ENCODE measurements at regions not wholly inside any gene's neighbourhood (a gene's known extent, or its start where the extent isn't known, plus 50 kb on each side); places are given as distances from the start of the nearest gene placed in this dataset.

DNA sequence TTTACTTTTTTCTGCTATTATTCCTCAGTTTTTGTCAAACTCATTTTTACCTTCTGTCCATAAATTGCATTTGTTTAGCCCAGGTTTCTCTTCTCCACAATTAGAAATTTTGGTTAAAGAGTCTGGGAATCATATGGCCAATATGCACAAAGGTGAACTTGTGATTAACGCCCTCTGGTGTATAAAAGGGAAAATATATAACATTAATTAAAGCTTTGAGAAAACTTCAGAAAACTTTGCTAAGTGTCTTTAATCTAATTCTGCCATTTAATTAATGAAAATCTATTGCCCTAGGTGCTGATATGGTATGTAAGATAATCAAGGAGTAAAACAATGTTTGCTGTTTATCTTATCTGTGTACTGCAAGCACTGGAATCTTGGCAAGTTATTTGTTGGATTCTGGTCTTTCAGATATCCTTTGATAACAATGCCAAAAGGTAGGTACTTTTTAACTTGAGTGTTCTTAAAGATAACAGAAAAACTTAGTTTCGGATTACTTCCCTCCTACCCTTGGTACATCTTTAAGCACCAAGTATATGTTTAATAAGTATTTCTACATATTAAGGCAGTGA lies 402.6 kb downstream of the SUCLA2 start:
- TF ChIP-seq, protein P1, sequence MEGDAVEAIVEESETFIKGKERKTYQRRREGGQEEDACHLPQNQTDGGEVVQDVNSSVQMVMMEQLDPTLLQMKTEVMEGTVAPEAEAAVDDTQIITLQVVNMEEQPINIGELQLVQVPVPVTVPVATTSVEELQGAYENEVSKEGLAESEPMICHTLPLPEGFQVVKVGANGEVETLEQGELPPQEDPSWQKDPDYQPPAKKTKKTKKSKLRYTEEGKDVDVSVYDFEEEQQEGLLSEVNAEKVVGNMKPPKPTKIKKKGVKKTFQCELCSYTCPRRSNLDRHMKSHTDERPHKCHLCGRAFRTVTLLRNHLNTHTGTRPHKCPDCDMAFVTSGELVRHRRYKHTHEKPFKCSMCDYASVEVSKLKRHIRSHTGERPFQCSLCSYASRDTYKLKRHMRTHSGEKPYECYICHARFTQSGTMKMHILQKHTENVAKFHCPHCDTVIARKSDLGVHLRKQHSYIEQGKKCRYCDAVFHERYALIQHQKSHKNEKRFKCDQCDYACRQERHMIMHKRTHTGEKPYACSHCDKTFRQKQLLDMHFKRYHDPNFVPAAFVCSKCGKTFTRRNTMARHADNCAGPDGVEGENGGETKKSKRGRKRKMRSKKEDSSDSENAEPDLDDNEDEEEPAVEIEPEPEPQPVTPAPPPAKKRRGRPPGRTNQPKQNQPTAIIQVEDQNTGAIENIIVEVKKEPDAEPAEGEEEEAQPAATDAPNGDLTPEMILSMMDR (IDR thresholded peaks at IDR 0.05): peak in 1 of 3 donors; percentile 28
- TF ChIP-seq POLR2A (IDR thresholded peaks at IDR 0.05) (no peak), POLR2AphosphoS5 (IDR thresholded peaks at IDR 0.05) (no peak)
